IMR-90 (cell line): ENCODE measurements at regions not wholly inside any gene's neighbourhood (a gene's known extent, or its start where the extent isn't known, plus 50 kb on each side); places are given as distances from the start of the nearest gene placed in this dataset.
"Not testable (repeated sequence)": the region's sequence is repeated elsewhere in the genome, so short reads cannot be mapped to it uniquely, and the experiment has no call there.

Experiments
- ATAC-seq: fragments of 200-7000 bp; cut with Tn5 transposase; 2 replicates; pipeline ENCODE4 v1.9.1; 2020; ENCODE audit warnings: low read depth, mild to moderate bottlenecking, moderate library complexity
- BruUV-seq: library from RNA; stranded (reverse); fragments of 400-500 nt; replicated peaks from 2 replicates; lab custom pipeline; 2021; lab: Mats Ljungman, UMichigan
- CTCF ChIA-PET: fragments of 300-600 bp; formaldehyde crosslinking; extraction: SDS; loops from one replicate; lab custom pipeline; 2021; ENCODE audit warnings: antibody characterized with exemption; lab: Yijun Ruan, JAX
- POLR2A ChIA-PET: fragments of 300-600 bp; sonication (Branson Sonifier 250); formaldehyde crosslinking; loops from one replicate; lab custom pipeline; 2022; ENCODE audit warnings: antibody characterized with exemption; ENCODE audit not compliant: unreplicated experiment; lab: Charles Lee
- DNase-seq: peaks from one replicate; pipeline ENCODE4 v3.0.0; 2013
- H2AFZ ChIP-seq: replicated peaks from 2 replicates; pipeline ENCODE3; 2013; ENCODE audit warnings: low read length, mild to moderate bottlenecking; ENCODE audit not compliant: poor library complexity
- H2AK5ac ChIP-seq: 2 replicates; pipeline ENCODE4 v1.6.1; 2013; ENCODE audit warnings: low read depth, low read length, inconsistent platforms
- H2AK9ac ChIP-seq: replicated peaks from 2 replicates; pipeline ENCODE3; 2013; ENCODE audit warnings: mild to moderate bottlenecking, low read depth, low read length, moderate library complexity; ENCODE audit not compliant: poor library complexity
- H2BK120ac ChIP-seq: 2 replicates; pipeline ENCODE4 v1.6.1; 2013; ENCODE audit warnings: low read depth, low read length, inconsistent platforms
- H2BK15ac ChIP-seq: 3 replicates; pipeline ENCODE4 v1.6.1; 2013; ENCODE audit warnings: low read depth, low read length, inconsistent platforms
- H2BK20ac ChIP-seq: 2 replicates; pipeline ENCODE4 v1.6.1; 2013; ENCODE audit warnings: low read depth, mild to moderate bottlenecking, inconsistent platforms, low read length, moderate library complexity
- H2BK5ac ChIP-seq: 2 replicates; pipeline ENCODE4 v1.6.1; 2013; ENCODE audit warnings: mild to moderate bottlenecking, low read depth, low read length, inconsistent platforms; ENCODE audit not compliant: poor library complexity, severe bottlenecking
- H3K14ac ChIP-seq: replicated peaks from 2 replicates; pipeline ENCODE4 v1.6.1; 2013; ENCODE audit warnings: low read depth, low read length, inconsistent platforms
- H3K18ac ChIP-seq: 2 replicates; pipeline ENCODE4 v1.6.1; 2013; ENCODE audit warnings: low read depth, low read length, control low read depth
- H3K23ac ChIP-seq: 2 replicates; pipeline ENCODE4 v1.6.1; 2013; ENCODE audit warnings: low read depth, low read length, inconsistent platforms
- H3K27ac ChIP-seq: 2 replicates; pipeline ENCODE4 v1.5.1; 2013; ENCODE audit warnings: mild to moderate bottlenecking, control low read depth, low read length; ENCODE audit not compliant: insufficient read depth
- H3K27me3 ChIP-seq: 2 replicates; pipeline ENCODE4 v1.6.1; 2013; ENCODE audit warnings: low read length; ENCODE audit not compliant: control insufficient read depth, insufficient read depth
- H3K36me3 ChIP-seq: 2 replicates; pipeline ENCODE4 v1.6.1; 2013; ENCODE audit warnings: low read length, mixed read lengths; ENCODE audit not compliant: control insufficient read depth, insufficient read depth
- H3K4ac ChIP-seq: 2 replicates; pipeline ENCODE4 v1.6.1; 2013; ENCODE audit warnings: low read depth, low read length, inconsistent platforms
- H3K4me1 ChIP-seq: 2 replicates; pipeline ENCODE4 v1.6.1; 2013; ENCODE audit warnings: low read length, mixed read lengths; ENCODE audit not compliant: control insufficient read depth, insufficient read depth
- H3K4me2 ChIP-seq: 2 replicates; pipeline ENCODE4 v1.6.1; 2013; ENCODE audit warnings: low read depth, mild to moderate bottlenecking, control low read depth, low read length, moderate library complexity
- H3K4me3 ChIP-seq: 2 replicates; pipeline ENCODE4 v1.5.1; 2013; ENCODE audit warnings: low read depth, mild to moderate bottlenecking, control low read depth, low read length, moderate library complexity; ENCODE audit not compliant: insufficient read depth
- H3K56ac ChIP-seq: 2 replicates; pipeline ENCODE4 v1.6.1; 2013; ENCODE audit warnings: low read length, inconsistent platforms; ENCODE audit not compliant: insufficient read depth; ENCODE audit errors: extremely low read depth
- H3K79me1 ChIP-seq, 2 experiments: 2 replicates each; pipeline ENCODE4 v1.6.1; 2013; ENCODE audit warnings: low read length in 2 of 2, inconsistent platforms in 1 of 2, low read depth in 1 of 2
- H3K9ac ChIP-seq: 2 replicates; pipeline ENCODE4 v1.6.1; 2013; ENCODE audit warnings: low read depth, low read length, control low read depth
- H3K9me1 ChIP-seq: 2 replicates; pipeline ENCODE4 v1.6.1; 2013; ENCODE audit warnings: low read length, inconsistent platforms; ENCODE audit not compliant: insufficient read depth
- H3K9me3 ChIP-seq: 2 replicates; pipeline ENCODE4 v1.6.1; 2013; ENCODE audit warnings: low read length; ENCODE audit not compliant: control insufficient read depth, insufficient read depth
- H4K20me1 ChIP-seq: 2 replicates; pipeline ENCODE4 v1.6.1; 2013; ENCODE audit warnings: low read length, inconsistent platforms; ENCODE audit not compliant: insufficient read depth
- H4K5ac ChIP-seq: 2 replicates; pipeline ENCODE4 v1.6.1; 2013; ENCODE audit warnings: mild to moderate bottlenecking, low read depth, low read length, control low read depth
- H4K8ac ChIP-seq, 2 experiments: 2 replicates each; pipeline ENCODE4 v1.6.1; 2013; ENCODE audit warnings: low read depth in 2 of 2, low read length in 2 of 2, control low read depth in 1 of 2, inconsistent platforms in 1 of 2
- H4K91ac ChIP-seq: 2 replicates; pipeline ENCODE4 v1.6.1; 2013; ENCODE audit warnings: low read depth, low read length, inconsistent platforms; ENCODE audit not compliant: insufficient read depth
- WGBS, 2 experiments: methylation state at CpG; one replicate each; pipeline versions ENCODE4 v1.1.5 to v1.1.7; 2013; ENCODE audit warnings: missing lambda C conversion rate in 2 of 2; ENCODE audit not compliant: insufficient read length in 1 of 2; ENCODE audit errors: extremely low coverage in 2 of 2; 5-methylcytosine and 5-hydroxymethylcytosine counted together
- dilution Hi-C: fragments of 300-500 bp; cut with HindIII; formaldehyde crosslinking; loops from one replicate; pipeline ENCODE4 v1.14.3; 2018; ENCODE audit warnings: low sequenced_read_pairs; ENCODE audit not compliant: unreplicated experiment
- in situ Hi-C: fragments of 300-500 bp; cut with MboI; formaldehyde crosslinking; loops from 3 replicates; pipeline ENCODE4 v1.14.3; 2019; ENCODE audit warnings: low sequenced_read_pairs, inconsistent platforms, mixed read lengths
- intact Hi-C: fragments of 100-400 bp; cut with micrococcal nuclease; formaldehyde crosslinking; loops from 2 replicates; pipeline ENCODE4 v1.10.0; 2022

GRCh38 chr9:61856858-61857453 lies 667.1 kb downstream of the SPATA31A7 start:
- POLR2A ChIA-PET, ATAC-seq, H4K5ac ChIP-seq, DNase-seq, H2AFZ ChIP-seq, H2BK15ac ChIP-seq, in situ Hi-C loops, H3K27me3 ChIP-seq, H3K4me3 ChIP-seq, H2BK120ac ChIP-seq, H3K9me3 ChIP-seq, intact Hi-C loops, H2BK20ac ChIP-seq, H3K18ac ChIP-seq, H3K27ac ChIP-seq, dilution Hi-C loops, H3K4me1 ChIP-seq, H3K9ac ChIP-seq, H3K23ac ChIP-seq, H2AK5ac ChIP-seq, H2AK9ac ChIP-seq, H3K4me2 ChIP-seq, H2BK5ac ChIP-seq, H3K14ac ChIP-seq, H4K8ac ChIP-seq, H3K56ac ChIP-seq, H3K79me1 ChIP-seq, H3K4ac ChIP-seq, H4K20me1 ChIP-seq, BruUV-seq, H3K9me1 ChIP-seq, H4K91ac ChIP-seq, CTCF ChIA-PET, H3K36me3 ChIP-seq: not testable (repeated sequence)
- no CpG with 5 or more reads among the region's 28 CpGs for WGBS, 2 experiments

GRCh38 chr9:61857709-61858351 lies 668.0 kb downstream of the SPATA31A7 start:
- BruUV-seq, H3K27me3 ChIP-seq, H2BK5ac ChIP-seq, H4K8ac ChIP-seq, H3K4me1 ChIP-seq, H3K23ac ChIP-seq, H3K18ac ChIP-seq, intact Hi-C loops, DNase-seq, H2AK9ac ChIP-seq, CTCF ChIA-PET, H3K14ac ChIP-seq, H3K79me1 ChIP-seq, in situ Hi-C loops, H4K20me1 ChIP-seq, H2BK15ac ChIP-seq, H3K56ac ChIP-seq, H3K9me3 ChIP-seq, dilution Hi-C loops, H3K9me1 ChIP-seq, H3K9ac ChIP-seq, H3K4me2 ChIP-seq, H3K4me3 ChIP-seq, H4K91ac ChIP-seq, POLR2A ChIA-PET, H2AK5ac ChIP-seq, H2BK20ac ChIP-seq, H3K4ac ChIP-seq, H4K5ac ChIP-seq, H3K27ac ChIP-seq, H2AFZ ChIP-seq, H2BK120ac ChIP-seq, H3K36me3 ChIP-seq: not testable (repeated sequence)
- WGBS, 2 experiments: no CpG with 5 or more reads among the region's 42 CpGs
- ATAC-seq: peak; percentile 90
